ENCODE measurements at regions not wholly inside any gene's neighbourhood (a gene's known extent, or its start where the extent isn't known, plus 50 kb on each side); places are given as distances from the start of the nearest gene placed in this dataset.
A peak's percentile ranks its signal among the peaks of the same experiment; 100 is the strongest.

GRCh38 chr13:99658261-99658991 is 157.2 kb downstream of the TM9SF2 start:
- H3K9ac ChIP-seq (ENCODE audit: control insufficient read depth, extremely low read depth, insufficient read depth, low read length) = no peak overlapping the region
- no peak overlapping the region for H3K4me2 ChIP-seq (ENCODE audit: control insufficient read depth, extremely low read depth, insufficient read depth, low read depth, low read length)
- dilution Hi-C loops (cut with MboI; ENCODE audit: extremely low pct_ligation_motif_present, low sequenced_read_pairs) = no loop called here

DNA sequence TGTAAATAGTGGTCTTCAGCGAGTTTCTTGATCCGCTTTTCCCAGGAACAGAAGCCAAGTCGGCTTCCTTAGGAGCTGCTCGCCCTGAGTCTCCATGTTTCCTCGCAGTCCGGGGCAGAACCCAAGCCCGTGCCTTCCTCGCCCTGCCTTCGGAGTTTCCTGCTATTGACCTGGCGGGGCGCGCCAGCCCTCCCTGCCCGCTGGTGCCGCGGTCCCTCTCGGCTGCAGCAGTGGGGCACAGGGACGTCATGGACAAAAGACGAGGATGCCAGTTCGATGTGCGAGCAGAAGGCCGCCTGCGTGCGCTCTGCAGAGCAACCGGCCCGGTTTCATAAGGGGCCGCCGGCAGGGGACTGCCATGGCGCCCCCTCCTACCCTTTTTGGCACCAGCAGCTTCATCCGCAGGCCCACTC is 156.6 kb downstream of the TM9SF2 start:
- no peak overlapping the region for H3K4me2 ChIP-seq (ENCODE audit: control insufficient read depth, extremely low read depth, insufficient read depth, low read depth, low read length)

More at GRCh38 chr13:99658261-99658991, 157.2 kb downstream of the TM9SF2 start:
- Histone ChIP-seq H3K9me1 (ENCODE audit: control insufficient read depth, extremely low read depth, insufficient read depth, low read length) (no peaks in the 10 kb centered on the region), H2AFZ (ENCODE audit: control insufficient read depth, low read length) (no peak overlapping the region), H3K4me1 (ENCODE audit: control insufficient read depth, extremely low read depth, insufficient read depth, low read length) (peaks cover 6% of the 10 kb centered on the region), H3K4me3 (ENCODE audit: control insufficient read depth in 2 of 3, extremely low read depth in 1 of 3, insufficient read depth in 2 of 3, low read depth in 1 of 3, low read length in 3 of 3) (no peak overlapping the region), H3K36me3 (ENCODE audit: control insufficient read depth in 2 of 2, extremely low read depth in 1 of 2, insufficient read depth in 2 of 2, low read length in 2 of 2) (no peaks in the 10 kb centered on the region), H3K27me3 (ENCODE audit: control insufficient read depth, extremely low read depth, insufficient read depth, low read length) (no peaks in the 10 kb centered on the region), H3K9me3 (ENCODE audit: control insufficient read depth, low read depth, low read length) (no peaks in the 10 kb centered on the region), H3K79me2 (ENCODE audit: control insufficient read depth, insufficient read depth, low read length) (no peaks in the 10 kb centered on the region), H4K20me1 (ENCODE audit: control insufficient read depth, extremely low read depth, insufficient read depth, low read length) (no peaks in the 10 kb centered on the region), H3K27ac (ENCODE audit: control insufficient read depth, insufficient read depth, low read length) (no peak overlapping the region)
- FAIRE-seq = no peak
- DNase-seq (ENCODE audit: low read depth, low spot score) = no peak
- TF ChIP-seq EZH2 (IDR thresholded peaks at IDR 0.05; ENCODE audit: low read length) = no peak
- peak in 1 of 3 experiments; percentile 8 for TF ChIP-seq CTCF (optimal IDR thresholded peaks at IDR 0.05 in 1 of 3, IDR thresholded peaks at IDR 0.05 in 1 of 3, conservative IDR thresholded peaks at IDR 0.05 in 1 of 3; ENCODE audit: extremely low read depth in 1 of 3, insufficient read depth in 2 of 3, low read length in 3 of 3)

More for the DNA sequence above, 156.6 kb downstream of the TM9SF2 start:
- dilution Hi-C loops (cut with MboI; ENCODE audit: extremely low pct_ligation_motif_present, low sequenced_read_pairs) = no loop called here
- H4K20me1 ChIP-seq (ENCODE audit: control insufficient read depth, extremely low read depth, insufficient read depth, low read length) = no peaks in the 10 kb centered on the region
- H3K9me1 ChIP-seq (ENCODE audit: control insufficient read depth, extremely low read depth, insufficient read depth, low read length) = no peaks in the 10 kb centered on the region
- FAIRE-seq (no peak), DNase-seq (ENCODE audit: low read depth, low spot score) (no peak)
- TF ChIP-seq EZH2 (IDR thresholded peaks at IDR 0.05; ENCODE audit: low read length) = no peak
- TF ChIP-seq CTCF (optimal IDR thresholded peaks at IDR 0.05 in 1 of 3, IDR thresholded peaks at IDR 0.05 in 1 of 3, conservative IDR thresholded peaks at IDR 0.05 in 1 of 3; ENCODE audit: extremely low read depth in 1 of 3, insufficient read depth in 2 of 3, low read length in 3 of 3) = no peak
- no peak overlapping the region for H3K27ac ChIP-seq (ENCODE audit: control insufficient read depth, insufficient read depth, low read length)
- no peaks in the 10 kb centered on the region for H3K36me3 ChIP-seq (ENCODE audit: control insufficient read depth in 2 of 2, extremely low read depth in 1 of 2, insufficient read depth in 2 of 2, low read length in 2 of 2)
- no peak overlapping the region for H3K9ac ChIP-seq (ENCODE audit: control insufficient read depth, extremely low read depth, insufficient read depth, low read length)
- H3K4me1 ChIP-seq (ENCODE audit: control insufficient read depth, extremely low read depth, insufficient read depth, low read length) = peaks cover 6% of the 10 kb centered on the region
- H3K79me2 ChIP-seq (ENCODE audit: control insufficient read depth, insufficient read depth, low read length) = no peaks in the 10 kb centered on the region
- H3K9me3 ChIP-seq (ENCODE audit: control insufficient read depth, low read depth, low read length) = no peaks in the 10 kb centered on the region
- H3K4me3 ChIP-seq (ENCODE audit: control insufficient read depth in 2 of 3, extremely low read depth in 1 of 3, insufficient read depth in 2 of 3, low read depth in 1 of 3, low read length in 3 of 3) = no peak overlapping the region
- no peak overlapping the region for H2AFZ ChIP-seq (ENCODE audit: control insufficient read depth, low read length)
- H3K27me3 ChIP-seq (ENCODE audit: control insufficient read depth, extremely low read depth, insufficient read depth, low read length) = no peaks in the 10 kb centered on the region
